Kidney capillary endothelial cell (primary cell): ENCODE measurements at regions not wholly inside any gene's neighbourhood (a gene's known extent, or its start where the extent isn't known, plus 50 kb on each side); places are given as distances from the start of the nearest gene placed in this dataset.
"Not testable (repeated sequence)": the region's sequence is repeated elsewhere in the genome, so short reads cannot be mapped to it uniquely, and the experiment has no call there.

ENCODE experiments used
- DNase-seq: peaks from one replicate; pipeline ENCODE4 v3.0.0-alpha.2; 2018; ENCODE audit warnings: low spot score

GRCh38 chr3:21238661-21239060 lies 512.3 kb downstream of the ZNF385D start:
- no peak for DNase-seq

GRCh38 chr3:21237638-21238037 lies 513.4 kb downstream of the ZNF385D start:
- no peak for DNase-seq

GRCh38 chr3:21235491-21235890 lies 515.5 kb downstream of the ZNF385D start:
- no peak for DNase-seq

DNA sequence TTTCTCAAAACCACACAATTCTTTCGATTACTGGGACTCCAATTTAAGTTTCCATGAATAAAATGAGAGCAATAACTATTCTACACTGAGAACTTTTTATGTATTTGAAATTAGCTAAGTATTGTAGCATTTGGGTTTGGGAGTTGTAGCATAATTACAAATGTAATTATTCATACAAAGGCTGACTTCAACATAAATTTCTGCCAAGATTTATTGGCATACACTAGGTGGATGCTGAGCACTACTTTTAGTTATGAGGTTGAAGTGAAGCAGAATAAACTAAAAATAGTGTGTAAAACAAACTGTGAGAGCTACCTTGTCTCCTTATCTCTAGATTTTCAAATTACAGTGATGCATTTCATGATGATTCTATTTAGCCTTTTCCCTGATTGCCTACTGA lies 516.1 kb downstream of the ZNF385D start:
- DNase-seq: no peak

DNA sequence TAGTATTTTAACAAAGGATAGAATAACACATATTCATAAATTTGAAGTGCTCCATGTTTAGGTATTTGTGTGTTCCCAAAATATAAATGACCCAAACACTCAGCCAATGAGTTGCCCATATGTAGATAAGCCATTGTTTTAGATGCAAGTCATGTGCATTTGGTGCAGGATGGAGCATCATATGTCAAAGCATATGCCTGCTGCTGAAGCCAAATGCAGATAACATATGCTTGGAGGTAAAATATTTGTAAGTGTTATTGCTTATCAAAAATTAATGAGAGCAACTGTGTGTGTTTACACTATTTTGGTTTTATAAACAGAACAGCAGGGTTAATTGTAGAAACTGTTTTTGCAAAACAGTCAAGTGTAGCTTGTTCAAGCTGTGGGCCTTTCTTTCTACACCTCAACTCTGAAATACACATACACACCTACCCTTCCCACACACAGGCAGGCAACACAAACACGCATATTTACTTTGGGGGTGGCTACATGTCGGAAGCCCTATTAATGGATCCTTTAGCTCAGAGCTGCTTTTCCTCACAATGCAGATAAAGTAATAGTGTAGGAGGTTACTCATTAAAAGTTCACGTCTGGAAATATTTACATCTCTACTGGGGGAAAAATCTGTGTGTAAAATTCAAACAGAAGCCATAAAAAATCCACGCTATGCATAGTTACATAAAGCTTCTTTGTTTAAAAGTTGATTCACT lies 521.4 kb downstream of the ZNF385D start:
- no peak for DNase-seq

DNA sequence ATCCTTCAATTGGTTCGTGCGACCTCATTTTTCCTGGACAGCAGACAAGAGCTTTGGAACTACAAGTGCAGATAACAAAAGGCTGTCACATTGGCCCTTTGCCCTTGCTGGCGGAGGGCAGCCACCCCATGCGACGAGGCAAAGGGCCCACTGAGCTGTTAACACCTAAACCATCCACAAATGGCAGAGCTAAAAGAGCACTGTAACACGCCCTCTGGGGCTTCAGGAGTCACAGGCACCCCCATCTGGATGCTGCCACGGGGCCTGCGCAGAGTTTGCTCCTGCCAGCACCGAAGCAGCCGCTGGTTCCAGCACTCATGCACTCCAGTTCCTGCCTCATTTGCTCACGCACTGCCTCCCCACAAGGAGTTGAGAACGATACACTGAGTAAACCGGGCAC lies 524.9 kb downstream of the ZNF385D start:
- no peak for DNase-seq

GRCh38 chr3:21220944-21221343 lies 530.1 kb downstream of the ZNF385D start:
- DNase-seq: no peak

DNA sequence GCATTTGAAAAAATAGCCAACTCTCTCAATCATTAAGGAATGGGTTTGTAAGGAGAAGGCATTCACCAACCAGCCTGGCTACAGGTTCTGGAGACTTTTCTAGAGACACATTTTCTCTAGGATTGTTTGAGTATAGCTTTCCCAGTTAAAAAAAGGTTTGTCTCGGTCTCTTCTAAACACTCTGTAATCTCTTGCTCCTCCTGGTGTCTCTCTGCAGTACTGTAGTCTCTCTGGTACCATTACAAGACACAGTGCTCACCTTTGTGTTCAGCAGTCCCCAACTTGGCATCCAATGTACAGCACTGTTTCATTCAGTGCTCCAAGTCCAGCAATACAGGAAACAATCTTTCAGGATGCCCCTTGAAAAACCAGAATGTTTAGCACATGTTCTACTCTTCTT lies 534.4 kb downstream of the ZNF385D start:
- no peak for DNase-seq

- not testable (repeated sequence) for DNase-seq
Measured at GRCh38 chr3:21204122-21204521, 546.9 kb downstream of the ZNF385D start.

GRCh38 chr3:21195203-21195602 lies 555.8 kb downstream of the ZNF385D start:
- no peak for DNase-seq

DNA sequence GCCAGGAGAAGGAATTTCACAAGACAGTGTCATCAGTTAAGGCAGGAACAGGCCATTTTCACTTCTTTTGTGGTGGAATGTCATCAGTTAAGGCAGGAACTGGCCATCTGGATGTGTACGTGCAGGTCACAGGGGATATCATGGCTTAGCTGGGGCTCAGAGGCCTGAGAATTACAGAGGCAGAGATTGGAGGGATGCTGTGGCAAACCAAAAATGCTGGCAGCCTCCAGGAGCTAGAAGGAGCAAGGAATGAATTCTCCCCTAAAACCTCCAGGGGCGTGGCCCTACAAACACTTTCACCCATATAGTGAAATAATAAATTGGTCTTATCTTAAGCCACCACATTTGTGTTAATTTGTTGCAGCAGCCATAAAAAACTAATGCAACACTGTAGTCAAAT lies 557.0 kb downstream of the ZNF385D start:
- not testable (repeated sequence) for DNase-seq

- DNase-seq: no peak
Measured at GRCh38 chr3:21188459-21188858, 562.6 kb downstream of the ZNF385D start.

DNA sequence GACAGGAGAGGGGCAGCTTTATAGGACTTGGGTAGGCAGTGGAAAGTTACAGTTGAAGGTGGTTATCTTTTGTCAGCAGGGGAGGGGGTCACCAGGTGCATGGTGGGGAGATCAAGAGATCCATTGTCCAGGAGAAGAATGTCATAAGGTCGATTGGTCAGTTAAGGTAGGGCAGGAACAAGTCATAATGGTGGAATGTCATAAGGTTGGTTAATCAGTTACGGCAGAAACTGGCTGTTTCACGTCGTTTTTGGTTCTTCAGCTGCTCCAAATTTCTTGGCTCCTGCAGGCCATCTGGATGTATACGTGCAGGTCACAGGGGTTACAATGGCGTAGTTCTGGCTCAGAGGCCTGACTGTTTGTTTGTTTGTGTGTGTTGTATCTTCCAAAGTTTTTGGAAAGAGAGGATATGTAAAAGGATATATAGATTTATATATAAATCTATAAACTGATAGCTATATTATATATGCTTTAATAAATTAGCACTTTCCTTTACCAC lies 565.1 kb downstream of the ZNF385D start:
- no peak for DNase-seq

DNA sequence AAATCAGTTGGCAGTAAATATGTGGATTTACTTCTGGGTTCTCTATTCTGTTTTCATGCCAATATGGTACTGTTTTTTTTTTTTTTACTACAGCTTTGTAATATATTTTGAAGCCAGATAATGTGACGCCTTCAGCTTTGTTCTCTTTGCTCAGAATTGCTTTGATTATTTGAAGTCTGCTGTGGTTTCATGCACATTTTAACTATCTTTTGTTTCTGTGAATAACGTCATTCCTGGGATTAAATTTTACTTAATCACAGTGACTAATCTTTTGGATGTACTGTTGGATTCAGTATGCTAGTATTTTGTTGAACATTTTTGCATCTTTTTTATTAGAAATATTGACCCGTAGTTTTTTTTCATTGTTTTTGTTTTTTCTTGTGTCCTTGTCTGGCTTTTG lies 576.5 kb downstream of the ZNF385D start:
- no peak for DNase-seq

DNA sequence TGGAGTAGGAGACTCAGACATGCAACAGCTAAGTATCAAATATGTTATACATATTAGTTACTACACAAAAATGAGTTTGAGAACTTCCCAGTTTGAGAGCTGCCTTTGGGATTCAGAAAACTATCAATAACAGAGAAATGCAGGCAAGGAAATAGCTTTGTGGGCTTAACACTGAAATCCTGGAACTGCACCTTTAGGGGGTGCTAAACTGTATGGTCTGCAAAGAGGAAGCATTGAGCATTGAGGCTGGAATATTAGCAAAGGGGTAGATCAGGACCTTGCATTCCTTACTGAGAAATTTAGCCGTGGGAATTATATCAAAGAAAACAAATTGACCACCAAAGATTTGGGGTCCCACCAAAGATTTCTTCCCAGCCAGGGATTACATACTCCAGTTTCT lies 580.0 kb downstream of the ZNF385D start:
- no peak for DNase-seq

DNA sequence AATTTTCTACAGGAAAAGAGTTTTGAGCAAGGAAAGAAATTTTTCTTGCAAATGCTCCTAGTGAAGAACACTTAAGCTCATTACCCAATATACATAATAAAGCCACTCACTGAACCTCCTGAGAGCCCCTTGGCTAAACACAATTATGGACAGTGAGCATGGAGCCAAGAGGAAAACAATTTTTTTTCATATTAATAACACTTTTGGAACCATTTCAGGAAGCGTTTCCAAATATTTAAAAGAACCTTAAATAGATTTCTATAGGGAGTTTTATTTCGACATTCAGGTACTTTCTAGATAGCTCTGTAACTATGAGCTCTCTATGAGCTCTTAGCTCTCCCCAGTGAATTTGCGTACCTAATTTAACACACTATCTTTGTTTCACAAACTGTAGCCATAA lies 581.1 kb downstream of the ZNF385D start:
- DNase-seq: no peak

DNA sequence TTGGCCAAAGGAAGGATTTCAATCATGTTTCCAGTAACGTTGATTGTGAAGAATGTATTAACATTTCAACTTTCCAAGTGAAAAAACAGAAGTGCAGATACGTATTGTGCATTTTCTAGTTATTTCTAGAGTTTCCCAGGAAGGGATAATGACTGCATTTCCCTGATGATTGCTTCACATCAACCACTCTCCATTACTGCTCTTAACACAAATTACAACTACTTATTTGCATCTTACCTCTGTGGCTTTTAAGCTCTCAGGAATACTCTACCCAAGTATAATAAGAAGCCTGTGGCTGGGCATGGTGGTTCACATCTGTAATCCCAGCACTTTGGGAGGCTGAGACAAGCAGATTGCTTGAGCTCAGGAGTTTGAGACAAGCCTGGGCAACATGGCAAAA lies 582.5 kb downstream of the ZNF385D start:
- DNase-seq: no peak

- no peak for DNase-seq
Measured at GRCh38 chr3:21163956-21164355, 587.1 kb downstream of the ZNF385D start.

- no peak for DNase-seq
Measured at GRCh38 chr3:21159543-21159906, 591.5 kb downstream of the ZNF385D start.

- no peak for DNase-seq
Measured at GRCh38 chr3:21158861-21159542, 592.0 kb downstream of the ZNF385D start.

GRCh38 chr3:21154911-21155310 lies 596.1 kb downstream of the ZNF385D start:
- DNase-seq: no peak

- no peak for DNase-seq
Measured at GRCh38 chr3:21152555-21152954, 598.5 kb downstream of the ZNF385D start.

- DNase-seq: no peak
Measured at GRCh38 chr3:21142949-21143348, 608.1 kb downstream of the ZNF385D start.

- DNase-seq: no peak
Measured at GRCh38 chr3:21142031-21142430, 609.0 kb downstream of the ZNF385D start.
